GM06990 (cell line): ENCODE measurements at regions not wholly inside any gene's neighbourhood (a gene's known extent, or its start where the extent isn't known, plus 50 kb on each side); places are given as distances from the start of the nearest gene placed in this dataset.

Experiments used
- DNase-seq: peaks from one replicate; pipeline ENCODE4 v3.0.0-alpha.2; 2011; ENCODE audit not compliant: insufficient read length; ENCODE audit errors: extremely low read depth
- H3K27me3 ChIP-seq: replicated peaks from 2 replicates; pipeline ENCODE4 v1.6.0; 2011; ENCODE audit warnings: low read length; ENCODE audit not compliant: control insufficient read depth, insufficient read depth
- H3K36me3 ChIP-seq: 2 replicates; pipeline ENCODE4 v1.5.1; 2011; ENCODE audit warnings: low read length; ENCODE audit not compliant: control insufficient read depth, insufficient read depth
- H3K4me3 ChIP-seq: replicated peaks from 2 replicates; pipeline ENCODE4 v1.5.1; 2011; ENCODE audit warnings: low read depth, mild to moderate bottlenecking, control low read depth, low read length
- CTCF ChIP-seq: IDR thresholded peaks from 2 replicates; pipeline ENCODE4 v1.5.1; 2011; ENCODE audit warnings: low read length, control low read depth, mild to moderate bottlenecking, inconsistent platforms; ENCODE audit not compliant: insufficient read depth, poor library complexity, severe bottlenecking

- H3K4me3 ChIP-seq, result no peak overlapping the region
- no peak for DNase-seq
- no peak for TF ChIP-seq CTCF
- H3K27me3 ChIP-seq, result no peaks in the 10 kb centered on the region
- H3K36me3 ChIP-seq, result no peaks in the 10 kb centered on the region
Measured at GRCh38 chr4:14434483-14434882, 567.8 kb upstream of the CPEB2 start.

DNA sequence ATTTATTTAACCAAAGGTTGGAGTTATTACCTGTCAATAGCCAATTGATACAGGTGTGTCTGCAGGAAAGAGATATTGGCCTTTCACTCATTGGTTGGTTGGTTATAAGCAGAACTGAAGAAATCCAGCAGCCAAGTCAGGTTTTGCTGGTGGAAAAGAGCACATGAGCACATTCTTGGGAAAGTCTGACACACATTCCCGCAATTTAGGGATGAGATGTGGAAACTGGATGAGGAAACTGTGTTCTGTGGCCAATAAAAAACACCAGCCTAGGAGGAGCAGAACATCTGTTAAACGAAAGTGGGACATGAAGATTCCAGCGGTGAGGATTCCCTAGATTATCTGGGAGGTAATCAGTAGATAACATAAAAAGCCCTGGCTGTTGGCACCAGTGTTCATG lies 567.4 kb upstream of the CPEB2 start:
- no peak for DNase-seq
- no peaks in the 10 kb centered on the region for H3K36me3 ChIP-seq
- H3K27me3 ChIP-seq, result no peaks in the 10 kb centered on the region
- H3K4me3 ChIP-seq, result no peak overlapping the region
- no peak for TF ChIP-seq CTCF

- H3K36me3 ChIP-seq, result no peaks in the 10 kb centered on the region
- TF ChIP-seq CTCF, result no peak
- no peak overlapping the region for H3K4me3 ChIP-seq
- no peak for DNase-seq
- H3K27me3 ChIP-seq, result no peaks in the 10 kb centered on the region
Measured at GRCh38 chr4:14441561-14441960, 560.7 kb upstream of the CPEB2 start.

DNA sequence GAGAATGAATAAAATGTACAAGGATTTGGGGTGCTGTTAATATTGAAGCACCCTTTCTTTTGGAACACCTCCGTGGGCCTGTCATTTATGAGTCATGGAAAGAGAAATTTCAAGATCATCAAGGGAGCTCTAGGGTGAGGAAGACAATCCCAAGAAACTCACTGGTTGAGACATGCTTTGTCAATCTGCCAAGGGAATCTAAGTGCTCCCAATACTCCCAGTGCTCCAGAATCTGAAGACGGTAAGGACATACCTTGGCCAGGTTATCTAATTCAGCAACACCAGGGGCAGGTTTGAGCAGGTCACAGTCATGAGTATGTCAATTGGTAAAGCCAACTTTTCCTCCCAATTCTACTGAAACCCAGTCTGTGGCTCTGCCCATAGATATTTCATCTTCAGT lies 556.4 kb upstream of the CPEB2 start:
- Histone ChIP-seq H3K36me3 (no peaks in the 10 kb centered on the region), H3K27me3 (no peaks in the 10 kb centered on the region), H3K4me3 (no peak overlapping the region)
- TF ChIP-seq CTCF, result no peak
- DNase-seq, result no peak

DNA sequence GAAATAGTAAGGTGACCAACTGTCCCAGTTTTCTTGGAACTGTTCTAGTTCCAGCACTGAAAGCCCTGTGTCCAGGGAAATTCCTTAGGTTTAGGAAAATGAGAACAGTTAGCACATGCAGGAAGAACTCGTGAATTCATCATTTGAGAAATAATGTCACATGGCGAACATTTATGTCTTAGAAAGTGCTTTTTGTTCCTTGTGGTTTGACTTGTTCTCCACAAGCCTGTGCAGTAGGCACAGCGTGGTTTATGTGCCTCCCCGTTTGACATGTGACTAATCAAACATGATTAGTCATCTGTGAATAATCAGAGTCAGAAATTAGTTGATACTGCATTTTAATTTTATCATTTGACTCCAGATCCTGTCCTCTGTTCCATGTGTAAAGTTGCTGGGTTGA lies 556.0 kb upstream of the CPEB2 start:
- Histone ChIP-seq H3K4me3 (no peak overlapping the region), H3K36me3 (no peaks in the 10 kb centered on the region), H3K27me3 (no peaks in the 10 kb centered on the region)
- TF ChIP-seq CTCF, result no peak
- no peak for DNase-seq

- H3K27me3 ChIP-seq, result no peaks in the 10 kb centered on the region
- no peak for TF ChIP-seq CTCF
- H3K36me3 ChIP-seq, result no peaks in the 10 kb centered on the region
- H3K4me3 ChIP-seq, result no peak overlapping the region
- DNase-seq, result no peak
Measured at GRCh38 chr4:14446904-14447303, 555.4 kb upstream of the CPEB2 start.
